GM19468 (cell line): ENCODE measurements at regions not wholly inside any gene's neighbourhood (a gene's known extent, or its start where the extent isn't known, plus 50 kb on each side); places are given as distances from the start of the nearest gene placed in this dataset.

Source experiments
- ATAC-seq: cut with Tn5 transposase; IDR thresholded peaks from one replicate; pipeline ENCODE4 v1.9.1; 2021; ENCODE audit warnings: mild to moderate bottlenecking, moderate library complexity, moderate number of reproducible peaks; ENCODE audit not compliant: unreplicated experiment; ENCODE audit errors: extremely low read depth

GRCh38 chr13:58025821-58026220 is 394.3 kb downstream of the PCDH17 start:
- ATAC-seq: no peak

- ATAC-seq: no peak
Measured at GRCh38 chr13:58032676-58033460, 401.3 kb downstream of the PCDH17 start.

GRCh38 chr13:58043971-58044370 is 412.4 kb downstream of the PCDH17 start:
- no peak for ATAC-seq

- ATAC-seq: no peak
Measured at GRCh38 chr13:58048670-58049069, 417.1 kb downstream of the PCDH17 start.

GRCh38 chr13:58051396-58051795 is 419.9 kb downstream of the PCDH17 start:
- no peak for ATAC-seq

GRCh38 chr13:58051807-58052375 is 420.3 kb downstream of the PCDH17 start:
- ATAC-seq: no peak

- no peak for ATAC-seq
Measured at GRCh38 chr13:58056426-58056825, 424.9 kb downstream of the PCDH17 start.

GRCh38 chr13:58059624-58060023 is 428.1 kb downstream of the PCDH17 start:
- no peak for ATAC-seq

GRCh38 chr13:58080806-58081205 is 449.3 kb downstream of the PCDH17 start:
- ATAC-seq: no peak

- ATAC-seq: no peak
Measured at GRCh38 chr13:58081301-58081820, 449.8 kb downstream of the PCDH17 start.

GRCh38 chr13:58083064-58083463 is 451.5 kb downstream of the PCDH17 start:
- no peak for ATAC-seq

- ATAC-seq: no peak
Measured at GRCh38 chr13:58085274-58085673, 453.7 kb downstream of the PCDH17 start.

GRCh38 chr13:58085819-58086218 is 454.3 kb downstream of the PCDH17 start:
- no peak for ATAC-seq

- ATAC-seq: no peak
Measured at GRCh38 chr13:58087566-58087965, 456.0 kb downstream of the PCDH17 start.

GRCh38 chr13:58093394-58093793 is 461.9 kb downstream of the PCDH17 start:
- no peak for ATAC-seq

GRCh38 chr13:58097831-58098230 is 466.3 kb downstream of the PCDH17 start:
- ATAC-seq: no peak

- ATAC-seq: no peak
Measured at GRCh38 chr13:58119351-58119750, 487.8 kb downstream of the PCDH17 start.

GRCh38 chr13:58119804-58120203 is 488.3 kb downstream of the PCDH17 start:
- ATAC-seq: no peak

- no peak for ATAC-seq
Measured at GRCh38 chr13:58126496-58126895, 495.0 kb downstream of the PCDH17 start.

GRCh38 chr13:58134012-58134411 is 502.5 kb downstream of the PCDH17 start:
- no peak for ATAC-seq

- no peak for ATAC-seq
Measured at GRCh38 chr13:58134525-58134924, 503.0 kb downstream of the PCDH17 start.

- no peak for ATAC-seq
Measured at GRCh38 chr13:58142952-58143351, 511.4 kb downstream of the PCDH17 start.
